ENCODE measurements at regions not wholly inside any gene's neighbourhood (a gene's known extent, or its start where the extent isn't known, plus 50 kb on each side); places are given as distances from the start of the nearest gene placed in this dataset.

DNA sequence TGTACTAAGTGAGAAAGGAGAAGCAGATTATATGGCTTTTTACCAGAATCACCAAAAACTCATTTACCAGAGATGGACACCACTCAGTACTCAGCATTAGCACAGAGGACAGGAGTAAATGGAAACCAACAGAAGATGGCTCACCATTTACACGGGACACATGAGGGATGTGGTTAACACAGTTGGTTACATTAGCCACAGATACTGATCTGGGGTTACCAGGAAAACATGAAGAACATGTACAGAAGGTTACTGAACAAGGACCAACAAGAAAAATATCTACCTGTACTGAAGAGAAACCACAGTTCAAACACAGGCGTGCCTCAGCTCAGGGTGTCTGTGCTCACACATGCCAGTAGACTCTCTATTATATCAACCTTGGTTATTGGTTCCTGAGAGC is 1285.8 kb upstream of the SORCS1 start:
- no peak overlapping the region for H3K9ac ChIP-seq (ENCODE audit: low read depth, low read length)
- no peak overlapping the region for H3K4me3 ChIP-seq (ENCODE audit: low read depth, low read length)
- no peaks in the 10 kb centered on the region for H3K9me3 ChIP-seq (ENCODE audit: control insufficient read depth, insufficient read depth, low read length)
- H3K4me1 ChIP-seq (ENCODE audit: control insufficient read depth, insufficient read depth, low read length) = no peaks in the 10 kb centered on the region
- H3K36me3 ChIP-seq (ENCODE audit: control insufficient read depth, insufficient read depth, low read length) = no peaks in the 10 kb centered on the region
- H3K27me3 ChIP-seq (ENCODE audit: control insufficient read depth, insufficient read depth, low read length) = no peaks in the 10 kb centered on the region

DNA sequence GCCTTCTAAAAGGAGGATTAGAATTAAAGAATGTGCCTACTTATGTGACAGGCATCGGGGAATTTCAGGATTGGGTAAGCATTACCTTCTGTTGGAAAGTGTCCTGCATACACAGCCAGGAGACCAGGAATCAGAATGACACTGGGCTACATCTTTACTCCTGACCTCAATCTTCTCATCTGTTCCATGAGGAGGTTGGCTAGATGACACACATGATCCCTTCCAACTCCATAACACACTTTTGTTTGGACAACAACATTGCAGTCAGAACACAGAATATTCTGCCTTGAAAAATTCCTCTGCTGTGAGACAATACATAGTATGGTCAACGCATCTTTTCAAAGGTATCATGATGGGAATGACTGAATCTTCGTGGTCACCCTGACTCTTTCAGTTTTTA is 1281.2 kb upstream of the SORCS1 start:
- no peak overlapping the region for H3K9ac ChIP-seq (ENCODE audit: low read depth, low read length)
- no peaks in the 10 kb centered on the region for H3K9me3 ChIP-seq (ENCODE audit: control insufficient read depth, insufficient read depth, low read length)
- H3K4me1 ChIP-seq (ENCODE audit: control insufficient read depth, insufficient read depth, low read length) = no peaks in the 10 kb centered on the region

DNA sequence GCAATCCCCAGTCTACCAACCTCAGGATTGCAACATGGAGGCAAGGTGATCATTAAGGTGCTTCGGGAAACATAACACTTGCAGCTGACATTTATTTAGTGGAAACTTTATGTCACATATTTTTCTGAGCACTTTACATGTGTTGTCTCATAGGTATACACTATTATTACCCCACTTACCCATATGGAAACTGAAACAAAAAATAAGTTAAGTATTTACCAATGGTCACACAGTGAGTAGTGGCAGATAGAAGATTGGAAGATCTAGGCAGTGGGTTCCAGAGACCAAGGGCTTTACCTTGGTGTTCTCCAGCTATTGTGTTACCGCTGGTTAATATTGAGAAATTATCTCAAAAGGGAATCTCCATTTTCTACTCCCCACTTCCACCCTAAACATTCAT is 1279.1 kb upstream of the SORCS1 start:
- H3K9me3 ChIP-seq (ENCODE audit: control insufficient read depth, insufficient read depth, low read length) = no peaks in the 10 kb centered on the region
- H3K4me1 ChIP-seq (ENCODE audit: control insufficient read depth, insufficient read depth, low read length) = no peaks in the 10 kb centered on the region
- H3K9ac ChIP-seq (ENCODE audit: low read depth, low read length) = no peak overlapping the region

More for the DNA sequence above, 1281.2 kb upstream of the SORCS1 start:
- no peak overlapping the region for H3K4me3 ChIP-seq (ENCODE audit: low read depth, low read length)
- no peaks in the 10 kb centered on the region for H3K27me3 ChIP-seq (ENCODE audit: control insufficient read depth, insufficient read depth, low read length)
- H3K36me3 ChIP-seq (ENCODE audit: control insufficient read depth, insufficient read depth, low read length) = no peaks in the 10 kb centered on the region

DNA sequence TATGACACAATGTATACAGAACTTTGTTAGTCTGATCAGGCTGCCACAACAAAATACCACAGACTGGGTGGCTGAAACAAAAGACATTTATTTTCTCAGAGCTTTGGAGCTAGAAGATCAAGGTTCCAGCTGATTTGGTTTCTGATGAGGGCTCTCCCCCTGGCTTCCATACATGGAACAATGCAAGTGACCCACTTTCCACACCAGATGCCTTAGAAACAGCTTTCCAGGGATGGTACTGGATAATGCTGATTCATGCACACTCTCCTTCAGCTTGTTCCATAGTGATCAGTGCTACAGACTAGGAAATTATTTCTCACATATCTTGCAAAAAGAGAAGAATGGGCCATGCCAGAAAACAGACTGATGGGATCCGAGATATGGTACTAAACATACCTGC is 1274.9 kb upstream of the SORCS1 start:
- Histone ChIP-seq H3K27me3 (ENCODE audit: control insufficient read depth, insufficient read depth, low read length) (no peaks in the 10 kb centered on the region), H3K36me3 (ENCODE audit: control insufficient read depth, insufficient read depth, low read length) (no peaks in the 10 kb centered on the region), H3K9me3 (ENCODE audit: control insufficient read depth, insufficient read depth, low read length) (no peaks in the 10 kb centered on the region), H3K4me3 (ENCODE audit: low read depth, low read length) (no peak overlapping the region), H3K4me1 (ENCODE audit: control insufficient read depth, insufficient read depth, low read length) (no peaks in the 10 kb centered on the region), H3K9ac (ENCODE audit: low read depth, low read length) (no peak overlapping the region)

More for the DNA sequence above, 1279.1 kb upstream of the SORCS1 start:
- no peaks in the 10 kb centered on the region for H3K36me3 ChIP-seq (ENCODE audit: control insufficient read depth, insufficient read depth, low read length)
- no peaks in the 10 kb centered on the region for H3K27me3 ChIP-seq (ENCODE audit: control insufficient read depth, insufficient read depth, low read length)
- no peak overlapping the region for H3K4me3 ChIP-seq (ENCODE audit: low read depth, low read length)

DNA sequence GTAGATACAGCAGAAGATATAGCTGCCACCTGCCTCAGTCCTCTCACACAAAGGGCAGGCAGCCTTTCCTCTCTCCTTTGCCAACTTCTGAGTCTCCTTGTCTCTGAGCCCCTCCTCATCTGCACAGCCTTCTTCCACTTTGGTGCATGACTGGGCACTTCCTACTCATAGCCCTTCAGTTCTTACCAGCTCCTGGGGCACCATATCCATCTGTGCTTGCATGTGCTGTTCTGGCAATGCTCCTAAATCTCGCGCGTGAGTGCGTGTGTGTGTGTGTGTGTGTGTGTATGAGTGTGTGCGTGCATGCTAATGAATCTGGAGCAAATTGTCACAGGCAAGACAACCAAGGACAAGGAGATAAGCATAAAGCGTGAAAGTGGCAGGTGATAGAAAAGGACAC is 1271.6 kb upstream of the SORCS1 start:
- Histone ChIP-seq H3K36me3 (ENCODE audit: control insufficient read depth, insufficient read depth, low read length) (no peaks in the 10 kb centered on the region), H3K4me1 (ENCODE audit: control insufficient read depth, insufficient read depth, low read length) (no peaks in the 10 kb centered on the region), H3K27me3 (ENCODE audit: control insufficient read depth, insufficient read depth, low read length) (no peaks in the 10 kb centered on the region), H3K9me3 (ENCODE audit: control insufficient read depth, insufficient read depth, low read length) (no peaks in the 10 kb centered on the region), H3K9ac (ENCODE audit: low read depth, low read length) (no peak overlapping the region), H3K4me3 (ENCODE audit: low read depth, low read length) (no peak overlapping the region)

DNA sequence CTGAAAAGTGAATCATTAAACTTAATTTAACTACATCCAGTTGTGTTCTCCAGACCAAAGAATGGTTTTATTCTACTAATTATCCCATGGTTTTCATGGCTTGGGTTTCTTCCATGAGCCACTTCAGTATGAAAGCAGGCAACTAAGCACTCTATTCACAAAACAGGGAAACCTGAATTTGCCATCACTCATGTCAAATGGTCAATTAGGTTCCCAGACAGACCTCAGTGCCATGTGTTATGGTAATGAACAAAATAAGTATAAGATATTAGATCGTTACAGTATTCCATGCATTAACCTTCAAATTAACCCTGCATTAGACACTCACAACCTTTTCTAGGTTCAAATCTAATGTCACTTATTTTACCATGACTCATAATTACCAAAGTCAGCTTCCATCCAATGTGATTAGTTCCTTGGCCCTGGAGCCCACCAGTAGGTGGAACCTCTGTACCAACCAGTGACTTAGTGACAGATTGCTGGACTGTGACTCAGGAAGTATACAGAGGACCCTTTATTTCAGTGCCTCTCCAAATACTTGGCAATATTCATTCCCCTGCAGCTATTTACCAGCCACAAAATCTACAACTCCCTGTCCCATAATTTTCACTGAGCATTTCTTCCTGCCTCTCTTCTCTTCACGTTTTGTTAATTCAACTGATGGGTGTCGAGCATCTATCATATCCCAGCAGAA is 1270.2 kb upstream of the SORCS1 start:
- Histone ChIP-seq H3K27me3 (ENCODE audit: control insufficient read depth, insufficient read depth, low read length) (no peaks in the 10 kb centered on the region), H3K9me3 (ENCODE audit: control insufficient read depth, insufficient read depth, low read length) (no peaks in the 10 kb centered on the region), H3K4me3 (ENCODE audit: low read depth, low read length) (no peak overlapping the region), H3K9ac (ENCODE audit: low read depth, low read length) (no peak overlapping the region), H3K36me3 (ENCODE audit: control insufficient read depth, insufficient read depth, low read length) (no peaks in the 10 kb centered on the region), H3K4me1 (ENCODE audit: control insufficient read depth, insufficient read depth, low read length) (no peaks in the 10 kb centered on the region)

DNA sequence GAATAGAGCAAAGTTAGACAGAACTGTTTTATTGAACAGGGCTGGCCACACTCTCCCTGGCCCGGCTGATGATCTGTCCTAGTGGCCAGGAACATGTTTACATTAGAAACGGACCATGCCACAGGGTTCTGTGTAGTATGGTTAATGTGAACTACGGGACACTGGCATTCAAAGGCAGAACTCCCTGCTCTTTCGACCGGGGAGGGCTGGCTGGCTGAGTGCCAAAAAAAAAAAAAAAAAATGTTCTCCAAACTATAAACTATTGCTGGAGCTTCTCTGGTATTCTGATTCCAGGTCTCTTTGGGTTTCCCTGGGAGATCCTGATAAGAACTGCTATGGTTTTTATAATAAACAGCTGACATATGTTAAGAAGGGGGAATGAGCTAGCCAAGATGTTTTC is 1262.6 kb upstream of the SORCS1 start:
- no peak overlapping the region for H3K4me3 ChIP-seq (ENCODE audit: low read depth, low read length)
- no peaks in the 10 kb centered on the region for H3K9me3 ChIP-seq (ENCODE audit: control insufficient read depth, insufficient read depth, low read length)
- no peaks in the 10 kb centered on the region for H3K4me1 ChIP-seq (ENCODE audit: control insufficient read depth, insufficient read depth, low read length)
- no peaks in the 10 kb centered on the region for H3K36me3 ChIP-seq (ENCODE audit: control insufficient read depth, insufficient read depth, low read length)
- no peaks in the 10 kb centered on the region for H3K27me3 ChIP-seq (ENCODE audit: control insufficient read depth, insufficient read depth, low read length)
- H3K9ac ChIP-seq (ENCODE audit: low read depth, low read length) = no peak overlapping the region

DNA sequence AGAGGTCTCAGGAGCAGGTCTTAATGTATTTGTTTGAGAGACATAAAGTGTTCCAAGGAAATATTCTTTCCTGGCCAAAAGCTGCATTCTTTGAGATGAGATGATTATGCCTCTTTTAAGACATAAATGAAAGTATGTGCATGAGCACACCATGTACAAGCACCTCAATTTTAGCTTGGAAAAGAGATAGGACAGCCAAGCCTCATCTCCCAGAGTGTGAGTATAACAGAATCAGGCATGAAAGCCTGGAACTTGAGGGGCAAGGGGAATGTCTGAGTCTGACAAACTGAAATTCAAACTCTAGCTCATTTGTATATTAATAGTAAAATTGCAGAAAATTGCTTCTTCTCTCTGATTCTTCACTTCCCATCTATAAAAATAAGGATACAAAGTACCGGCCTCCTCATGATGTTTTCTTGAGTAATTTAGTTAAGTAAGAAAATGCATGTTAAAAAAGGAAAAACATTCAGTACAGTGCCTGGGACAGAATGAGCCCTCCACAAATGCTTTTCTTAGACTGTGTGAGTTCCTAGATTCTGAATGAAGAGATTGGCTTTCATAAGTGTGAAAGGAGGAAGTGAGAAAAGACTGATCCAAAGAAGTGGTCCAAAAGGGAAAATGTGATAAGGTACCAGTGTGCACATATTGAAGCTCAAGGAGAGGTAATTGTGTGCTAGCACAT is 1260.9 kb upstream of the SORCS1 start:
- Histone ChIP-seq H3K27me3 (ENCODE audit: control insufficient read depth, insufficient read depth, low read length) (no peaks in the 10 kb centered on the region), H3K36me3 (ENCODE audit: control insufficient read depth, insufficient read depth, low read length) (no peaks in the 10 kb centered on the region), H3K9me3 (ENCODE audit: control insufficient read depth, insufficient read depth, low read length) (no peaks in the 10 kb centered on the region), H3K9ac (ENCODE audit: low read depth, low read length) (no peak overlapping the region), H3K4me1 (ENCODE audit: control insufficient read depth, insufficient read depth, low read length) (no peaks in the 10 kb centered on the region), H3K4me3 (ENCODE audit: low read depth, low read length) (no peak overlapping the region)

DNA sequence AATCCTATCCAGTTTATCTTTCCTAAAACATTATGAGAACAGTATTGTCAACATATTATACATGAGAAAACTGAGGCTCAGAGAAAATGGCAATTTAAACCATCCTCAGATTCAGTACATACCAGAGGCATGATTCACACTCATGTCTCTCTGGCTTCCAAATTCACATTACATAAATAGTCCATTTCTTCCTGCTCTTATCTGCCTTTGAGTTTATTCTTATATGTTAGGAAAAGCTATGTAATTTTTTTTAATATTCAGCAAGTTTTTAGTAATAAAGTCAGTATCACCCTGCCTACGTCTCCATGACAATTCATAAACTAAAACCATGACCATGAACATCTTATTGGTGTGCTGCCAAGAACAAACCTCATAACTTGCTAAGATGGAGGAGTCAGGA is 1260.2 kb upstream of the SORCS1 start:
- H3K4me1 ChIP-seq (ENCODE audit: control insufficient read depth, insufficient read depth, low read length) = no peaks in the 10 kb centered on the region
- H3K36me3 ChIP-seq (ENCODE audit: control insufficient read depth, insufficient read depth, low read length) = no peaks in the 10 kb centered on the region
- H3K4me3 ChIP-seq (ENCODE audit: low read depth, low read length) = no peak overlapping the region
- no peak overlapping the region for H3K9ac ChIP-seq (ENCODE audit: low read depth, low read length)
- H3K27me3 ChIP-seq (ENCODE audit: control insufficient read depth, insufficient read depth, low read length) = no peaks in the 10 kb centered on the region
- no peaks in the 10 kb centered on the region for H3K9me3 ChIP-seq (ENCODE audit: control insufficient read depth, insufficient read depth, low read length)

DNA sequence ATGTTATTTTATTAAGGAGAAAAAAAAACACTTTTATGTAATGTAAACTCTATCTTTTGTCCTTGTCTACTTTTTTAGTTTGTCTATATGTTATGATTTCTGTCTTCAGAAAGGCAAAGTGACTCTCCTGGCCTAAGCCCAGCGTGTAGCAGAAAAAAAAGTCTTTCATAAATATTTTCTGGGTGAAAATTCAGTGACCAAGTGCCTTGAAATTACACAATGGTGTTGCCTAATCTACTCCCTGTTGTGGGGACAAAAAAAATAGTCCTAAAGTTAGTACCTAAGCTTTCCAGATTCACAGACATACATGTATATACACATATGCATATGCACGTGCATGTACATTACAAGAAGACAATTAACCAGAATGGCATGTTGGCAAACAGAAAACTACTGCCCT is 1257.8 kb upstream of the SORCS1 start:
- Histone ChIP-seq H3K27me3 (ENCODE audit: control insufficient read depth, insufficient read depth, low read length) (no peaks in the 10 kb centered on the region), H3K36me3 (ENCODE audit: control insufficient read depth, insufficient read depth, low read length) (no peaks in the 10 kb centered on the region), H3K9ac (ENCODE audit: low read depth, low read length) (no peak overlapping the region), H3K9me3 (ENCODE audit: control insufficient read depth, insufficient read depth, low read length) (no peaks in the 10 kb centered on the region), H3K4me1 (ENCODE audit: control insufficient read depth, insufficient read depth, low read length) (no peaks in the 10 kb centered on the region), H3K4me3 (ENCODE audit: low read depth, low read length) (no peak overlapping the region)

DNA sequence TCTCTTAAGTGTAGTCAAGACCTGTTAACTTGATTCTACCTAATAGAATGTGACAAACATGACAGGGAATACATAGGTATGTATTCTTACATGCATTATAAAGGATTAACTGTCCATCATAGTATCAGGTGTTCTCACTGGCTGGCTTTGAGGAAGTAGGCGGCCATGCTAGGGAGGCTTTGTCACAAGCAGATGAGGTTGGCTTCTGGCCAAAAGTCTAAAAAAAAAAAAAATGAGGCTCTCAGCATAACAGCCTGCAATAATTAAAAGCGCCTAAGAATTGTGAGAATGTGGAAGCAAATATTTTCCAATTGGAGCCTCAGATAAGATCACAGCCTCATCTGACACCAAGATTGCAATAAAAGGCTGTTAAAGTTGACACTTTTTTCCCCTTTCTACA is 1256.8 kb upstream of the SORCS1 start:
- Histone ChIP-seq H3K9me3 (ENCODE audit: control insufficient read depth, insufficient read depth, low read length) (no peaks in the 10 kb centered on the region), H3K4me3 (ENCODE audit: low read depth, low read length) (no peak overlapping the region), H3K27me3 (ENCODE audit: control insufficient read depth, insufficient read depth, low read length) (no peaks in the 10 kb centered on the region), H3K36me3 (ENCODE audit: control insufficient read depth, insufficient read depth, low read length) (no peaks in the 10 kb centered on the region), H3K9ac (ENCODE audit: low read depth, low read length) (no peak overlapping the region), H3K4me1 (ENCODE audit: control insufficient read depth, insufficient read depth, low read length) (no peaks in the 10 kb centered on the region)

DNA sequence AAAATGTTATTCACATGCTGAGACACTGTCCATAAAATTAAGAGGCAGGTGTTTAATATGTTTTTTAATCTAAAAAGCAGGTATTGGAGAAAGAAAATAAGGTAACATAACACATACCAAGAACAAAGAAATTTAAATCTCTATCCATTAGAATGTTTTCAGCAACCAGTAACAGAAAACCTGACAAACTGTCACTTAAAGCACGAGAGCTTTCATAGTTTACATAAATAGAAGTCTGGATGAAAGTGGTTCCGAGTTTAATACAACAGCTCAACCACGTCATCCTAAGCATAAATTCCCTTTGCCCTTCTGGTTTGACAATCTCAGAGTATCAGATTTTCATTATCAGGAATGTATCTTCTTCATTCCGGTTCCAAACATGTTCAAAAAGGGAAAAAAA is 1249.4 kb upstream of the SORCS1 start:
- H3K9ac ChIP-seq (ENCODE audit: low read depth, low read length) = no peak overlapping the region
- H3K4me1 ChIP-seq (ENCODE audit: control insufficient read depth, insufficient read depth, low read length) = no peaks in the 10 kb centered on the region
- no peaks in the 10 kb centered on the region for H3K9me3 ChIP-seq (ENCODE audit: control insufficient read depth, insufficient read depth, low read length)
- H3K36me3 ChIP-seq (ENCODE audit: control insufficient read depth, insufficient read depth, low read length) = no peaks in the 10 kb centered on the region
- no peak overlapping the region for H3K4me3 ChIP-seq (ENCODE audit: low read depth, low read length)
- H3K27me3 ChIP-seq (ENCODE audit: control insufficient read depth, insufficient read depth, low read length) = no peaks in the 10 kb centered on the region

All from iPS-15b (cell line).